HG03460 (cell line): ENCODE measurements at regions not wholly inside any gene's neighbourhood (a gene's known extent, or its start where the extent isn't known, plus 50 kb on each side); places are given as distances from the start of the nearest gene placed in this dataset.
"Not testable (repeated sequence)": the region's sequence is repeated elsewhere in the genome, so short reads cannot be mapped to it uniquely, and the experiment has no call there.

Experiments used
- ATAC-seq: cut with Tn5 transposase; IDR thresholded peaks from one replicate; pipeline ENCODE4 v1.9.1; 2021; ENCODE audit not compliant: unreplicated experiment

DNA sequence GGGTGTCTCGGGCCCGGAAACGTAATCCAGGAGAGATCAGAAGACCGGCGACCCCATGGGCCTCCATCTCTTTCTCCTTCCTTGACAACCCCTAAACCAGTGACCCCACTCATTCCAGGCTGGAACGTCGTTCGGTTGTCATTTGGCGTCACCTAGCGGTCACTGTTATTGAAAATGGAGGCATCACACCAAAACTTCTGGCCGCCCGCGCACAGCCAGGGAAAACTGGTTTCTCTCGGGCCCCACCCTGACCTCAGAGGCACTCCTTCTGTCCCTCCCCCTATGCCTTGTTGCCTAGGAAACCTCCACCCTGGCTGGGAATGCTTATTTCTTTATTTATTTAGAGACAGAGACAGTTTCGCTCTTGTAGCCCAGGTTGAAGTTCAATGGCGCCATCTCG lies 2327.3 kb upstream of the TPTE start:
- peak; percentile 67 for ATAC-seq

DNA sequence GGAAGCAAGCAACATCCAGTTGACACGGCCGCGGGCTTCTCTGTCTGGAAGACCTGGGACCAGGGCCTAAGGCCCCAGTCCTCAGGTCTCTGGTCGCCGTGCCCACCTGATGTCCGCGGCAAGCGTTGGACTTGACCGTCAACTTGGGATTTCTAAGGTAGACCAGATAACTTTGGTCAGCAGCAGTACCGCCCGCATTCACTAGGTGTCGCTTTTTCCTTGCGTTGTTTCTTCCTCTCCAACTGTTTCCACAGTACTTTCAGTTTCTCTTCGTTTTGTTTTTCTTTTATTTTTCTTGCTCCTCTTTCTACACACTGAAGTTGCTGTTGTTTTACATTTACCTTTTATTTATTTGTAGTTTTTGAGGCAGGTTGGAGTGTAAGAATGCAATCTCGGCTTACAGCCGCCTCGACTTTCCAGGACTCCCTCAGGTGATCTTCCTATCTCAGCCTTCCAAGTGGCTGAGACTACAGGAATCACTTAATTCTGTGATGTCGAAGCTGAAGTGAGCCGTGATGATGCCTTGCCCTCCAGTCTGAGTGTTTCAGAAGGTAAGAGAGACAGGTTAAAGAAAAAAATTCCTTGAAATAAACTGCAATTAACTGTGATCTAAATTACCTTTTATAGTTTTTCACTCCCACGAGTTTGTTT lies 2323.9 kb upstream of the TPTE start:
- not testable (repeated sequence) for ATAC-seq

DNA sequence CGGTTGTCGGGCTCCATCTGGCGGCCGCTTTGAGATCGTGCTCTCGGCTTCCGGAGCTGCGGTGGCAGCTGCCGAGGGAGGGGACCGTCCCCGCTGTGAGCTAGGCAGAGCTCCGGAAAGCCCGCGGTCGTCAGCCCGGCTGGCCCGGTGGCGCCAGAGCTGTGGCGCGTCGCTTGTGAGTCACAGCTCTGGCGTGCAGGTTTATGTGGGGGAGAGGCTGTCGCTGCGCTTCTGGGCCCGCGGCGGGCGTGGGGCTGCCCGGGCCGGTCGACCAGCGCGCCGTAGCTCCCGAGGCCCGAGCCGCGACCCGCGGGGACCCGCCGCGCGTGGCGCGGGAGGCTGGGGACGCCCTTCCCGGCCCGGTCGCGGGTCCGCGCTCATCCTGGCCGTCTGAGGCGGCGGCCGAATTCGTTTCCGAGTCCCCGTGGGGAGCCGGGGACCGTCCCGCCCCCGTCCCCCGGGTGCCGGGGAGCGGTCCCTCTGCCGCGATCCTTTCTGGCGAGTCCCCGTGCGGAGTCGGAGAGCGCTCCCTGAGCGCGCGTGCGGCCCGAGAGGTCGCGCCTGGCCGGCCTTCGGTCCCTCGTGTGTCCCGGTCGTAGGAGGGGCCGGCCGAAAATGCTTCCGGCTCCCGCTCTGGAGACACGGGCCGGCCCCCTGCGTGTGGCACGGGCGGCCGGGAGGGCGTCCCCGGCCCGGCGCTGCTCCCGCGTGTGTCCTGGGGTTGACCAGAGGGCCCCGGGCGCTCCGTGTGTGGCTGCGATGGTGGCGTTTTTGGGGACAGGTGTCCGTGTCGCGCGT lies 2316.1 kb upstream of the TPTE start:
- ATAC-seq: not testable (repeated sequence)

DNA sequence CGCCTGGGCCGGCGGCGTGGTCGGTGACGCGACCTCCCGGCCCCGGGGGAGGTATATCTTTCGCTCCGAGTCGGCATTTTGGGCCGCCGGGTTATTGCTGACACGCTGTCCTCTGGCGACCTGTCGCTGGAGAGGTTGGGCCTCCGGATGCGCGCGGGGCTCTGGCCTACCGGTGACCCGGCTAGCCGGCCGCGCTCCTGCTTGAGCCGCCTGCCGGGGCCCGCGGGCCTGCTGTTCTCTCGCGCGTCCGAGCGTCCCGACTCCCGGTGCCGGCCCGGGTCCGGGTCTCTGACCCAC lies 2315.5 kb upstream of the TPTE start:
- not testable (repeated sequence) for ATAC-seq

DNA sequence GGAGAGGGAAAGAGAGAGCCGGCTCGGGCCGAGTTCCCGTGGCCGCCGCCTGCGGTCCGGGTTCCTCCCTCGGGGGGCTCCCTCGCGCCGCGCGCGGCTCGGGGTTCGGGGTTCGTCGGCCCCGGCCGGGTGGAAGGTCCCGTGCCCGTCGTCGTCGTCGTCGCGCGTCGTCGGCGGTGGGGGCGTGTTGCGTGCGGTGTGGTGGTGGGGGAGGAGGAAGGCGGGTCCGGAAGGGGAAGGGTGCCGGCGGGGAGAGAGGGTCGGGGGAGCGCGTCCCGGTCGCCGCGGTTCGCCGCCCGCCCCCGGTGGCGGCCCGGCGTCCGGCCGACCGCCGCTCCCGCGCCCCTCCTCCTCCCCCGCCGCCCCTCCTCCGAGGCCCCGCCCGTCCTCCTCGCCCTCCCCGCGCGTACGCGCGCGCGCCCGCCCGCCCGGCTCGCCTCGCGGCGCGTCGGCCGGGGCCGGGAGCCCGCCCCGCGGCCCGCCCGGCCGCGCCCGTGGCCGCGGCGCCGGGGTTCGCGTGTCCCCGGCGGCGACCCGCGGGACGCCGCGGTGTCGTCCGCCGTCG lies 2308.3 kb upstream of the TPTE start:
- not testable (repeated sequence) for ATAC-seq

DNA sequence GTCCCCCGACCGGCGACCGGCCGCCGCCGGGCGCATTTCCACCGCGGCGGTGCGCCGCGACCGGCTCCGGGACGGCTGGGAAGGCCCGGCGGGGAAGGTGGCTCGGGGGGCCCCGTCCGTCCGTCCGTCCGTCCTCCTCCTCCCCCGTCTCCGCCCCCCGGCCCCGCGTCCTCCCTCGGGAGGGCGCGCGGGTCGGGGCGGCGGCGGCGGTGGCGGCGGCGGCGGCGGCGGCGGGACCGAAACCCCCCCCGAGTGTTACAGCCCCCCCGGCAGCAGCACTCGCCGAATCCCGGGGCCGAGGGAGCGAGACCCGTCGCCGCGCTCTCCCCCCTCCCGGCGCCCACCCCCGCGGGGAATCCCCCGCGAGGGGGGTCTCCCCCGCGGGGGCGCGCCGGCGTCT lies 2306.8 kb upstream of the TPTE start:
- not testable (repeated sequence) for ATAC-seq

DNA sequence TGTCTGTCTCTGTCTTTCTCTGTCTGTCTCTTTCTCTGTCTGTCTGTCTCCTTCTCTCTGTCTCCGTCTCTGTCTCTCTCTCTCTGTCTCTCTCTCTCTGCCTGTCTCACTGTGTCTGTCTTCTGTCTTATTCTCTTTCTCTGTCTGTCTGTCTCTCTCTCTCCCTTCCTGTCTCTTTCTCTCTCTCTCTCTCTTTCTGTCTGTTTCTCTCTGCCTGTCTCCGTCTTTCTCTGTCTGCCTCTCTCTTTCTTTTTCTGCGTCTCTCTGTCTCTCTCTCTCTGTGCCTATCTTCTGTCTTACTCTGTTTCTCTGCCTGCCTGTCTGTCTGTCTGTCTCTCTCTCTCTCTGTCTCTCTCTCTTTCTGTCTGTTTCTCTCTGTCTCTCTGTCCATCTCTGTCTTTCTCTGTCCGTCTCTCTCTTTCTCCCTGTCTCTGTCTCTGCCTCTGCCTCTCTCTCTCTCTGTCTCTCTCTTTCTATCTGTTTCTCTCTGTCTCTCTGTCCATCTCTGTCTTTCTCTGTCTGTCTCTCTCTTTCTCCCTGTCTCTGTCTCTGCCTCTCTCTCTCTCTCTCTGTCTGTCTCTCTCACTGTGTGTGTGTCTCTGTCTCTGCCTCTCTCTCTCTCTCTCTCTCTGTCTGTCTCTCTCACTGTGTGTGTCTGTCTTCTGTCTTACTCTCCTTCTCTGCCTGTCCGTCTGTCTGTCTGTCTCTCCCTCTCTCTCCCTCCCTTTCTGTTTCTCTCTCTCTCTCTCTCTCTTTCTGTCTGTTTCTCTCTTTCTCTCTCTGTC lies 2291.8 kb upstream of the TPTE start:
- ATAC-seq: not testable (repeated sequence)

DNA sequence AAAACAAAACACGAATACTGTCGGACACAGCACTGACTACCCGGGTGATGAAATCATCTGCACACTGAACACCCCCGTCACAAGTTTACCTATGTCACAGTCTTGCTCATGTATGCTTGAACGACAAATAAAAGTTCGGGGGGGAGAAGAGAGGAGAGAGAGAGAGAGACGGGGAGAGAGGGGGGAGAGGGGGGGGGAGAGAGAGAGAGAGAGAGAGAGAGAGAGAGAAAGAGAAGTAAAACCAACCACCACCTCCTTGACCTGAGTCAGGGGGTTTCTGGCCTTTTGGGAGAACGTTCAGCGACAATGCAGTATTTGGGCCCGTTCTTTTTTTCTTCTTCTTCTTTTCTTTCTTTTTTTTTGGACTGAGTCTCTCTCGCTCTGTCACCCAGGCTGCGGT lies 2290.1 kb upstream of the TPTE start:
- not testable (repeated sequence) for ATAC-seq

DNA sequence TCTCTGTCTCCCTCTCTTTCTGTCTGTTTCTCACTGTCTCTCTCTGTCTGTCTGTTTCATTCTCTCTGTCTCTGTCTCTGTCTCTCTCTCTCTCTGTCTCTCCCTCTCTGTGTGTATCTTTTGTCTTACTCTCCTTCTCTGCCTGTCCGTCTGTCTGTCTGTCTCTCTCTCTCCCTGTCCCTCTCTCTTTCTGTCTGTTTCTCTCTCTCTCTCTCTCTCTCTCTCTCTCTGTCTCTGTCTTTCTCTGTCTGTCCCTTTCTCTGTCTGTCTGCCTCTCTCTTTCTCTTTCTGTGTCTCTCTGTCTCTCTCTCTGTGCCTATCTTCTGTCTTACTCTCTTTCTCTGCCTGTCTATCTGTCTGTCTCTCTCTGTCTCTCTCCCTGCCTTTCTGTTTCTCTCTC lies 2288.4 kb upstream of the TPTE start:
- not testable (repeated sequence) for ATAC-seq

DNA sequence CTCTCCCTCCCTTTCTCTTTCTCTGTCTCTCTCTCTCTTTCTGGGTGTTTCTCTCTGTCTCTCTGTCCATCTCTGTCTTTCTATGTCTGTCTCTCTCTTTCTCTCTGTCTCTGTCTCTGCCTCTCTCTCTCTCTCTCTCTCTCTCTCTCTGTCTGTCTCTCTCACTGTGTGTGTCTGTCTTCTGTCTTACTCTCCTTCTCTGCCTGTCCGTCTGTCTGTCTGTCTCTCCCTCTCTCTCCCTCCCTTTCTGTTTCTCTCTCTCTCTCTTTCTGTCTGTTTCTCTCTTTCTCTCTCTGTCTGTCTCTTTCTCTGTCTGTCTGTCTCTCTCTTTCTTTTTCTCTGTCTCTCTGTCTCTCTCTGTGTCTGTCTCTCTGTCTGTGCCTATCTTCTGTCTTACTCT lies 2287.3 kb upstream of the TPTE start:
- not testable (repeated sequence) for ATAC-seq

DNA sequence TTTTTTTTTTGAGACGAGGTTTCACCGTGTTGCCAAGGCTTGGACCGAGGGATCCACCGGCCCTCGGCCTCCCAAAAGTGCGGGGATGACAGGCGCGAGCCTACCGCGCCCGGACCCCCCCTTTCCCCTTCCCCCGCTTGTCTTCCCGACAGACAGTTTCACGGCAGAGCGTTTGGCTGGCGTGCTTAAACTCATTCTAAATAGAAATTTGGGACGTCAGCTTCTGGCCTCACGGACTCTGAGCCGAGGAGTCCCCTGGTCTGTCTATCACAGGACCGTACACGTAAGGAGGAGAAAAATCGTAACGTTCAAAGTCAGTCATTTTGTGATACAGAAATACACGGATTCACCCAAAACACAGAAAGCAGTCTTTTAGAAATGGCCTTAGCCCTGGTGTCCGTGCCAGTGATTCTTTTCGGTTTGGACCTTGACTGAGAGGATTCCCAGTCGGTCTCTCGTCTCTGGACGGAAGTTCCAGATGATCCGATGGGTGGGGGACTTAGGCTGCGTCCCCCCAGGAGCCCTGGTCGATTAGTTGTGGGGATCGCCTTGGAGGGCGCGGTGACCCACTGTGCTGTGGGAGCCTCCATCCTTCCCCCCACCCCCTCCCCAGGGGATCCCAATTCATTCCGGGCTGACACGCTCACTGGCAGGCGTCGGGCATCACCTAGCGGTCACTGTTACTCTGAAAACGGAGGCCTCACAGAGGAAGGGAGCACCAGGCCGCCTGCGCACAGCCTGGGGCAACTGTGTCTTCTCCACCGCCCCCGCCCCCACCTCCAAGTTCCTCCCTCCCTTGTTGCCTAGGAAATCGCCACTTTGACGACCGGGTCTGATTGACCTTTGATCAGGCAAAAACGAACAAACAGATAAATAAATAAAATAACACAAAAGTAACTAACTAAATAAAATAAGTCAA lies 2276.4 kb upstream of the TPTE start:
- ATAC-seq: peak; percentile 30

DNA sequence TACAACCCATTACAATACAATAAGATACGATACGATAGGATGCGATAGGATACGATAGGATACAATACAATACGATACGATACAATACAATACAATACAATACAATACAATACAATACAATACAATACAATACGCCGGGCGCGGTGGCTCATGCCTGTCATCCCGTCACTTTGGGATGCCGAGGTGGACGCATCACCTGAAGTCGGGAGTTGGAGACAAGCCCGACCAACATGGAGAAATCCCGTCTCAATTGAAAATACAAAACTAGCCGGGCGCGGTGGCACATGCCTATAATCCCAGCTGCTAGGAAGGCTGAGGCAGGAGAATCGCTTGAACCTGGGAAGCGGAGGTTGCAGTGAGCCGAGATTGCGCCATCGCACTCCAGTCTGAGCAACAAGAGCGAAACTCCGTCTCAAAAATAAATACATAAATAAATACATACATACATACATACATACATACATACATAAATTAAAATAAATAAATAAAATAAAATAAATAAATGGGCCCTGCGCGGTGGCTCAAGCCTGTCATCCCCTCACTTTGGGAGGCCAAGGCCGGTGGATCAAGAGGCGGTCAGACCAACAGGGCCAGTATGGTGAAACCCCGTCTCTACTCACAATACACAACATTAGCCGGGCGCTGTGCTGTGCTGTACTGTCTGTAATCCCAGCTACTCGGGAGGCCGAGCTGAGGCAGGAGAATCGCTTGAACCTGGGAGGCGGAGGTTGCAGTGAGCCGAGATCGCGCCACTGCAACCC lies 2275.6 kb upstream of the TPTE start:
- peak; percentile 70 for ATAC-seq

DNA sequence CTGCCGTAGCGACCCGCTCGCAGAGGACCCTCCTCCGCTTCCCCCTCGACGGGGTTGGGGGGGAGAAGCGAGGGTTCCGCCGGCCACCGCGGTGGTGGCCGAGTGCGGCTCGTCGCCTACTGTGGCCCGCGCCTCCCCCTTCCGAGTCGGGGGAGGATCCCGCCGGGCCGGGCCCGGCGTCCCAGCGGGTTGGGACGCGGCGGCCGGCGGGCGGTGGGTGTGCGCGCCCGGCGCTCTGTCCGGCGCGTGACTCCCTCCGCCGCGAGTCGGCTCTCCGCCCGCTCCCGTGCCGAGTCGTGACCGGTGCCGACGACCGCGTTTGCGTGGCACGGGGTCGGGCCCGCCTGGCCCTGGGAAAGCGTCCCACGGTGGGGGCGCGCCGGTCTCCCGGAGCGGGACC lies 2269.7 kb upstream of the TPTE start:
- not testable (repeated sequence) for ATAC-seq

DNA sequence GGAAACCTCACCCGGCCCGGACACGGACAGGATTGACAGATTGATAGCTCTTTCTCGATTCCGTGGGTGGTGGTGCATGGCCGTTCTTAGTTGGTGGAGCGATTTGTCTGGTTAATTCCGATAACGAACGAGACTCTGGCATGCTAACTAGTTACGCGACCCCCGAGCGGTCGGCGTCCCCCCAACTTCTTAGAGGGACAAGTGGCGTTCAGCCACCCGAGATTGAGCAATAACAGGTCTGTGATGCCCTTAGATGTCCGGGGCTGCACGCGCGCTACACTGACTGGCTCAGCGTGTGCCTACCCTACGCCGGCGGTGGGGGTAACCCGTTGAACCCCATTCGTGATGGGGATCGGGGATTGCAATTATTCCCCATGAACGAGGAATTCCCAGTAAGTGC lies 2266.3 kb upstream of the TPTE start:
- ATAC-seq: not testable (repeated sequence)

DNA sequence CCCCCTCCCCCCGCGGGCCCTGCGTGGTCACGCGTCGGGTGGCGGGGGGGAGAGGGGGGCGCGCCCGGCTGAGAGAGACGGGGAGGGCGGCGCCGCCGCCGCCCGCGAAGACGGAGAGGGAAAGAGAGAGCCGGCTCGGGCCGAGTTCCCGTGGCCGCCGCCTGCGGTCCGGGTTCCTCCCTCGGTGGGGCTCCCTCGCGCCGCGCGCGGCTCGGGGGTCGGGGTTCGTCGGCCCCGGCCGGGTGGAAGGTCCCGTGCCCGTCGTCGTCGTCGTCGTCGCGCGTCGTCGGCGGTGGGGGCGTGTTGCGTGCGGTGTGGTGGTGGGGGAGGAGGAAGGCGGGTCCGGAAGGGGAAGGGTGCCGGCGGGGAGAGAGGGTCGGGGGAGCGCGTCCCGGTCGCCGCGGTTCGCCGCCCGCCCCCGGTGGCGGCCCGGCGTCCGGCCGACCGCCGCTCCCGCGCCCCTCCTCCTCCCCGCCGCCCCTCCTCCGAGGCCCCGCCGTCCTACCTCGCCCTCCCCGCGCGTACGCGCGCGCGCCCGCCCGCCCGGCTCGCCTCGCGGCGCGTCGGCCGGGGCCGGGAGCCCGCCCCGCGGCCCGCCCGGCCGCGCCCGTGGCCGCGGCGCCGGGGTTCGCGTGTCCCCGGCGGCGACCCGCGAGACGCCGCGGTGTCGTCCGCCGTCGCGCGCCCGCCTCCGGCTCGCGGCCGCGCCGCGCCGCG lies 2264.1 kb upstream of the TPTE start:
- not testable (repeated sequence) for ATAC-seq

DNA sequence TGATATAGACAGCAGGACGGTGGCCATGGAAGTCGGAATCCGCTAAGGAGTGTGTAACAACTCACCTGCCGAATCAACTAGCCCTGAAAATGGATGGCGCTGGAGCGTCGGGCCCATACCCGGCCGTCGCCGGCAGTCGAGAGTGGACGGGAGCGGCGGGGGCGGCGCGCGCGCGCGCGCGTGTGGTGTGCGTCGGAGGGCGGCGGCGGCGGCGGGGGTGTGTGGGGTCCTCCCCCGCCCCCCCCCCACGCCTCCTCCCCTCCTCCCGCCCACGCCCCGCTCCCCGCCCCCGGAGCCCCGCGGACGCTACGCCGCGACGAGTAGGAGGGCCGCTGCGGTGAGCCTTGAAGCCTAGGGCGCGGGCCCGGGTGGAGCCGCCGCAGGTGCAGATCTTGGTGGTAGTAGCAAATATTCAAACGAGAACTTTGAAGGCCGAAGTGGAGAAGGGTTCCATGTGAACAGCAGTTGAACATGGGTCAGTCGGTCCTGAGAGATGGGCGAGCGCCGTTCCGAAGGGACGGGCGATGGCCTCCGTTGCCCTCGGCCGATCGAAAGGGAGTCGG lies 2261.2 kb upstream of the TPTE start:
- ATAC-seq: not testable (repeated sequence)
